ENCODE measurements at regions not wholly inside any gene's neighbourhood (a gene's known extent, or its start where the extent isn't known, plus 50 kb on each side); places are given as distances from the start of the nearest gene placed in this dataset.

- TF ChIP-seq EZH2phosphoT487 (IDR thresholded peaks at IDR 0.05; ENCODE audit: unreplicated experiment) (no peak), REST (IDR thresholded peaks at IDR 0.05; ENCODE audit: unreplicated experiment) (no peak), CREB1 (CRISPR knock-in tag; IDR thresholded peaks at IDR 0.05; ENCODE audit: low read depth) (no peak), ETS1 (IDR thresholded peaks at IDR 0.05) (no peak)
These were observed 715.1 kb upstream of the TSPY4 start (continued) for GRCh38 chrY:8622156-8622555.

- peaks cover 2% of the 10 kb centered on the region for H3K27me3 Mint-ChIP-seq (ENCODE audit: insufficient read depth, low read depth, poor library complexity)
- H3K4me2 ChIP-seq: no peak overlapping the region
- H3K4me1 ChIP-seq (ENCODE audit: insufficient read depth): no peaks in the 10 kb centered on the region
- no peak for DNase-seq (ENCODE audit: low spot score)
- H4K20me1 ChIP-seq (replicated peaks; ENCODE audit: insufficient read depth): no peaks in the 10 kb centered on the region
- H3K27ac ChIP-seq (ENCODE audit: low read depth): no peak overlapping the region
- H3K4me3 ChIP-seq: no peak overlapping the region
- H3K79me2 ChIP-seq (replicated peaks; ENCODE audit: insufficient read depth): no peaks in the 10 kb centered on the region
- no peak overlapping the region for H3K4me3 Mint-ChIP-seq
- H2AFZ ChIP-seq: no peak overlapping the region
- H3K27ac Mint-ChIP-seq: no peak overlapping the region
- H3K27me3 ChIP-seq (ENCODE audit: insufficient read depth): no peaks in the 10 kb centered on the region
- peaks cover 90% of the 10 kb centered on the region for H3K9me3 Mint-ChIP-seq
- TF ChIP-seq ZNF114 (CRISPR knock-in tag; IDR thresholded peaks at IDR 0.05): no peak
- no peak for TF ChIP-seq CTCF (conservative IDR thresholded peaks at IDR 0.05; ENCODE audit: low read depth in 2 of 2)
- TF ChIP-seq ZNF331 (CRISPR knock-in tag; IDR thresholded peaks at IDR 0.05; ENCODE audit: low read depth): no peak
- no peak for TF ChIP-seq EZH2phosphoT487 (IDR thresholded peaks at IDR 0.05; ENCODE audit: unreplicated experiment)
- TF ChIP-seq ETS1 (IDR thresholded peaks at IDR 0.05): no peak
- no peak for TF ChIP-seq JUNB (IDR thresholded peaks at IDR 0.05; ENCODE audit: unreplicated experiment)
- TF ChIP-seq NANOG (IDR thresholded peaks at IDR 0.05; ENCODE audit: borderline replicate concordance): no peak
- no peak for TF ChIP-seq ZNF462 (CRISPR knock-in tag; IDR thresholded peaks at IDR 0.05)
- TF ChIP-seq EZH2 (IDR thresholded peaks at IDR 0.05; ENCODE audit: low read depth, unreplicated experiment): no peak
- no peak for TF ChIP-seq POLR2AphosphoS5 (IDR thresholded peaks at IDR 0.05; ENCODE audit: low read depth)
- no peaks in the 10 kb centered on the region for H3K9me2 ChIP-seq (ENCODE audit: insufficient read depth)
- H3K4me1 Mint-ChIP-seq: no peaks in the 10 kb centered on the region
- no peaks in the 10 kb centered on the region for H3K36me3 ChIP-seq (ENCODE audit: insufficient read depth)
- peaks cover 3% of the 10 kb centered on the region; the same call in 1 of the 3 replicates for H3K36me3 Mint-ChIP-seq (ENCODE audit: low read depth)
- no peak for ATAC-seq
- no peaks in the 10 kb centered on the region for H3F3A ChIP-seq (replicated peaks; ENCODE audit: low read depth)
These were observed 714.4 kb upstream of the TSPY4 start for GRCh38 chrY:8622856-8623255.
